WTC11 (cell line): ENCODE measurements at regions not wholly inside any gene's neighbourhood (a gene's known extent, or its start where the extent isn't known, plus 50 kb on each side); places are given as distances from the start of the nearest gene placed in this dataset.

ENCODE experiments used
- ATAC-seq: fragments of 200-7000 bp; cut with Tn5 transposase; 2 replicates; pipeline ENCODE4 v1.10.0; 2021; ENCODE audit warnings: mild to moderate bottlenecking, moderate library complexity
- CTCF ChIA-PET: fragments of 300-600 bp; sonication (Branson Sonifier 250); formaldehyde crosslinking; loops from one replicate; lab custom pipeline; 2021; ENCODE audit warnings: antibody characterized with exemption; lab: Charles Lee
- POLR2A ChIA-PET: fragments of 350-600 bp; sonication (Branson Sonifier 250); formaldehyde crosslinking; loops from one replicate; lab custom pipeline; 2021; ENCODE audit warnings: antibody characterized with exemption; lab: Charles Lee
- DNase-seq: peaks from one replicate; pipeline ENCODE4 v3.0.0; 2021; ENCODE audit warnings: low spot score
- H3K27ac Mint-ChIP-seq: 2 replicates; pipeline ENCODE4 v1.8.0; 2021; ENCODE audit warnings: mixed read lengths
- H3K27me3 Mint-ChIP-seq: 2 replicates; pipeline ENCODE4 v1.8.0; 2021; ENCODE audit warnings: low read depth, mild to moderate bottlenecking, moderate library complexity, mixed read lengths
- H3K36me3 Mint-ChIP-seq: 2 replicates; pipeline ENCODE4 v1.8.0; 2021; ENCODE audit warnings: mixed read lengths
- H3K4me1 Mint-ChIP-seq: 2 replicates; pipeline ENCODE4 v1.8.0; 2022; ENCODE audit warnings: mixed read lengths
- H3K4me3 Mint-ChIP-seq: 2 replicates; pipeline ENCODE4 v1.8.0; 2021; ENCODE audit warnings: mild to moderate bottlenecking, moderate library complexity, mixed read lengths
- H3K9me3 Mint-ChIP-seq: 2 replicates; pipeline ENCODE4 v1.8.0; 2021; ENCODE audit warnings: mixed read lengths
- CBFB ChIP-seq: sonication (generic); formaldehyde crosslinking; IDR thresholded peaks from 2 replicates; pipeline ENCODE4 v1.8.1; 2022; ENCODE audit warnings: mild to moderate bottlenecking, low read depth, missing genetic modification reagents
- ELF4 ChIP-seq: sonication (generic); formaldehyde crosslinking; IDR thresholded peaks from 2 replicates; pipeline ENCODE4 v1.8.1; 2022; ENCODE audit warnings: low read depth, mild to moderate bottlenecking, moderate library complexity, missing genetic modification reagents
- GRHL2 ChIP-seq: fragments of 250-450 bp; sonication (Bioruptor Pico); IDR thresholded peaks from 2 replicates; pipeline ENCODE4 v1.8.0; 2022; ENCODE audit warnings: mild to moderate bottlenecking, moderate library complexity; ENCODE audit not compliant: insufficient replicate concordance, severe bottlenecking
- IRF1 ChIP-seq: sonication (generic); formaldehyde crosslinking; IDR thresholded peaks from 2 replicates; pipeline ENCODE4 v1.8.0; 2023; ENCODE audit warnings: missing genetic modification reagents
- NFATC4 ChIP-seq: fragments of 250-450 bp; sonication (Bioruptor Pico); IDR thresholded peaks from 2 replicates; pipeline ENCODE4 v1.9.0; 2021; ENCODE audit warnings: mild to moderate bottlenecking
- NFYB ChIP-seq: sonication (generic); formaldehyde crosslinking; conservative IDR thresholded peaks from 2 replicates; pipeline ENCODE4 v1.8.0; 2022; ENCODE audit warnings: low read depth, missing genetic modification reagents
- NR2C2 ChIP-seq: sonication (generic); formaldehyde crosslinking; IDR thresholded peaks from 2 replicates; pipeline ENCODE4 v1.8.0; 2022; ENCODE audit warnings: mild to moderate bottlenecking, missing genetic modification reagents
- SMAD4 ChIP-seq: sonication (generic); formaldehyde crosslinking; IDR thresholded peaks from 2 replicates; pipeline ENCODE4 v1.8.0; 2022; ENCODE audit warnings: mild to moderate bottlenecking, missing genetic modification reagents
- SOX15 ChIP-seq: fragments of 250-450 bp; sonication (Bioruptor Pico); IDR thresholded peaks from 2 replicates; pipeline ENCODE4 v1.9.0; 2021; ENCODE audit warnings: mild to moderate bottlenecking
- TEAD4 ChIP-seq: sonication (generic); formaldehyde crosslinking; IDR thresholded peaks from 2 replicates; pipeline ENCODE4 v1.8.0; 2022; ENCODE audit warnings: mild to moderate bottlenecking, missing genetic modification reagents
- ZNF219 ChIP-seq: sonication (generic); formaldehyde crosslinking; IDR thresholded peaks from 2 replicates; pipeline ENCODE4 v1.8.0; 2023; ENCODE audit warnings: missing genetic modification reagents, mild to moderate bottlenecking, borderline replicate concordance
- ZNF396 ChIP-seq: fragments of 250-450 bp; sonication (Bioruptor Pico); IDR thresholded peaks from 2 replicates; pipeline ENCODE4 v1.8.0; 2021; ENCODE audit warnings: mild to moderate bottlenecking, moderate library complexity, borderline replicate concordance
- ZNF532 ChIP-seq: fragments of 250-450 bp; sonication (Bioruptor Pico); IDR thresholded peaks from 2 replicates; pipeline ENCODE4 v1.9.0; 2021; ENCODE audit warnings: mild to moderate bottlenecking, borderline replicate concordance
- ZNF671 ChIP-seq: fragments of 250-450 bp; sonication (Bioruptor Pico); IDR thresholded peaks from 2 replicates; pipeline ENCODE4 v1.8.0; 2021; ENCODE audit warnings: mild to moderate bottlenecking
- TF ChIP-seq, protein P1 (sequence below): sonication (generic); formaldehyde crosslinking; IDR thresholded peaks from 2 replicates; pipeline ENCODE4 v1.8.1; 2022; ENCODE audit warnings: missing genetic modification reagents, borderline replicate concordance
- TF ChIP-seq, protein P2 (sequence below): sonication (generic); formaldehyde crosslinking; IDR thresholded peaks from 2 replicates; pipeline ENCODE4 v1.8.0; 2022; ENCODE audit warnings: mild to moderate bottlenecking, missing genetic modification reagents

DNA sequence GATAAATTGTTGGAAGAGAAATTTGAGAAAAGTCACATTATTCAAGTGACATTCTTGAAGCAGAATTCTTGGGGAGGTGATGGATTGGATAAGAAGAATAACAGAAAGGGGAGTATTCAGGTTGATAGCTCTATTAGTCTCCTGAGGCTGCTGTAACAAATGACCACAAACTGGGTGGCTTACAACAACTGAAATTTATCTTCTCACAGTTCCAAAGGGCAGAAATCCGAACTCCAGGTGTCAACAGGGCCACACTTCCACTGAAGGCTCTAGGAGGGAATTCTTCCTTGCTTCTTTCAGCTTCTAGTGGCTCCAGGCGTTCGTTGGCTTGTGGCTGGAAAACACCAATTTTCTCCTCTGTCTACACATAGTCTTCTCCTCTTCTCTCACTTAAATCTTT, 99.8 kb downstream of the TES start:
- no peak for TF ChIP-seq ZNF396
- no peaks in the 10 kb centered on the region for H3K36me3 Mint-ChIP-seq
- DNase-seq: no peak
- POLR2A ChIA-PET: no interaction called here
- H3K4me1 Mint-ChIP-seq: no peaks in the 10 kb centered on the region
- H3K9me3 Mint-ChIP-seq: no peaks in the 10 kb centered on the region
- CTCF ChIA-PET: no interaction called here
- H3K4me3 Mint-ChIP-seq: no peak overlapping the region
- H3K27me3 Mint-ChIP-seq: no peaks in the 10 kb centered on the region
- no peak overlapping the region for H3K27ac Mint-ChIP-seq
- ATAC-seq: no peak

- H3K27me3 Mint-ChIP-seq: no peaks in the 10 kb centered on the region
- no peak overlapping the region for H3K4me3 Mint-ChIP-seq
- ATAC-seq: no peak
- 0 out of 2 replicates have a peak, but pooled peaks cover 4% of the 10 kb centered on the region for H3K4me1 Mint-ChIP-seq
- no peaks in the 10 kb centered on the region for H3K36me3 Mint-ChIP-seq
- TF ChIP-seq TEAD4 (CRISPR knock-in tag): no peak
- TF ChIP-seq ZNF671: no peak
- TF ChIP-seq CBFB: no peak
- TF ChIP-seq ELF4 (CRISPR knock-in tag): no peak
- no peak for TF ChIP-seq NR2C2
- TF ChIP-seq, protein P1, sequence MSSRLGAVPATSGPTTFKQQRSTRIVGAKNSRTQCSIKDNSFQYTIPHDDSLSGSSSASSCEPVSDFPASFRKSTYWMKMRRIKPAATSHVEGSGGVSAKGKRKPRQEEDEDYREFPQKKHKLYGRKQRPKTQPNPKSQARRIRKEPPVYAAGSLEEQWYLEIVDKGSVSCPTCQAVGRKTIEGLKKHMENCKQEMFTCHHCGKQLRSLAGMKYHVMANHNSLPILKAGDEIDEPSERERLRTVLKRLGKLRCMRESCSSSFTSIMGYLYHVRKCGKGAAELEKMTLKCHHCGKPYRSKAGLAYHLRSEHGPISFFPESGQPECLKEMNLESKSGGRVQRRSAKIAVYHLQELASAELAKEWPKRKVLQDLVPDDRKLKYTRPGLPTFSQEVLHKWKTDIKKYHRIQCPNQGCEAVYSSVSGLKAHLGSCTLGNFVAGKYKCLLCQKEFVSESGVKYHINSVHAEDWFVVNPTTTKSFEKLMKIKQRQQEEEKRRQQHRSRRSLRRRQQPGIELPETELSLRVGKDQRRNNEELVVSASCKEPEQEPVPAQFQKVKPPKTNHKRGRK (CRISPR knock-in tag): no peak
- no peak for TF ChIP-seq ZNF219 (CRISPR knock-in tag)
- no peak for TF ChIP-seq SOX15 (CRISPR knock-in tag)
- TF ChIP-seq, protein P2, sequence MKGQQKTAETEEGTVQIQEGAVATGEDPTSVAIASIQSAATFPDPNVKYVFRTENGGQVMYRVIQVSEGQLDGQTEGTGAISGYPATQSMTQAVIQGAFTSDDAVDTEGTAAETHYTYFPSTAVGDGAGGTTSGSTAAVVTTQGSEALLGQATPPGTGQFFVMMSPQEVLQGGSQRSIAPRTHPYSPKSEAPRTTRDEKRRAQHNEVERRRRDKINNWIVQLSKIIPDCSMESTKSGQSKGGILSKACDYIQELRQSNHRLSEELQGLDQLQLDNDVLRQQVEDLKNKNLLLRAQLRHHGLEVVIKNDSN (CRISPR knock-in tag): no peak
- TF ChIP-seq NFYB (CRISPR knock-in tag): no peak
- TF ChIP-seq IRF1: no peak
- no peak for TF ChIP-seq ZNF532
- no peaks in the 10 kb centered on the region for H3K9me3 Mint-ChIP-seq
- DNase-seq: no peak
- no peak overlapping the region for H3K27ac Mint-ChIP-seq
- POLR2A ChIA-PET: no interaction called here
- CTCF ChIA-PET: no interaction called here
These were observed 100.9 kb downstream of the TES start for GRCh38 chr7:116311259-116311658.

- peaks cover 9% of the 10 kb centered on the region; the same call in 1 of the 2 replicates for H3K4me1 Mint-ChIP-seq
- no peak for ATAC-seq
- no peaks in the 10 kb centered on the region for H3K27me3 Mint-ChIP-seq
- TF ChIP-seq SMAD4 (CRISPR knock-in tag) (no peak), GRHL2 (CRISPR knock-in tag) (no peak), NFATC4 (CRISPR knock-in tag) (no peak), ZNF532 (no peak)
- no peak overlapping the region for H3K27ac Mint-ChIP-seq
- DNase-seq: no peak
- no peak overlapping the region for H3K4me3 Mint-ChIP-seq
- H3K36me3 Mint-ChIP-seq: no peaks in the 10 kb centered on the region
- H3K9me3 Mint-ChIP-seq: no peaks in the 10 kb centered on the region
- ChIA-PET CTCF (no interaction called here), POLR2A (no interaction called here)
These were observed 101.6 kb downstream of the TES start for GRCh38 chr7:116311816-116312471.
